ENCODE measurements at regions not wholly inside any gene's neighbourhood (a gene's known extent, or its start where the extent isn't known, plus 50 kb on each side); places are given as distances from the start of the nearest gene placed in this dataset.
"Not testable (repeated sequence)": the region's sequence is repeated elsewhere in the genome, so short reads cannot be mapped to it uniquely, and the experiment has no call there.

- ATAC-seq (no peak), DNase-seq (no peak)
- no peak overlapping the region for H3K27ac Mint-ChIP-seq
- no peaks in the 10 kb centered on the region for H3K4me1 Mint-ChIP-seq
- no peaks in the 10 kb centered on the region for H3K27me3 Mint-ChIP-seq
- peaks cover 6 to 10% of the 10 kb centered on the region in 2 donors for H3K9me3 Mint-ChIP-seq
- no peak overlapping the region for H3K4me3 Mint-ChIP-seq
These were observed 197.1 kb upstream of the HCN1 start for GRCh38 chr5:45893309-45893708.

GRCh38 chr5:45890441-45891080, 194.4 kb upstream of the HCN1 start:
- not testable (repeated sequence) for H3K27me3 Mint-ChIP-seq, H3K27ac Mint-ChIP-seq, H3K4me1 Mint-ChIP-seq, H3K4me3 Mint-ChIP-seq, DNase-seq
- ATAC-seq = peak; percentile 68
- peaks cover 10 to 18% of the 10 kb centered on the region in 2 donors for H3K9me3 Mint-ChIP-seq

- Mint-ChIP-seq H3K9me3 (peaks cover 15 to 17% of the 10 kb centered on the region in 2 donors), H3K4me3 (no peak overlapping the region), H3K27ac (no peak overlapping the region), H3K27me3 (no peaks in the 10 kb centered on the region), H3K4me1 (no peaks in the 10 kb centered on the region)
- ATAC-seq (no peak), DNase-seq (no peak)
These were observed 166.6 kb upstream of the HCN1 start for GRCh38 chr5:45862763-45863162.

GRCh38 chr5:45847877-45848276, 151.7 kb upstream of the HCN1 start:
- DNase-seq = no peak
- Mint-ChIP-seq H3K27ac (no peak overlapping the region), H3K4me1 (no peaks in the 10 kb centered on the region), H3K27me3 (no peaks in the 10 kb centered on the region), H3K4me3 (no peak overlapping the region), H3K9me3 (peaks cover 38 to 46% of the 10 kb centered on the region in 2 donors)
- ATAC-seq = no peak

- ATAC-seq (no peak), DNase-seq (no peak)
- no peaks in the 10 kb centered on the region for H3K27me3 Mint-ChIP-seq
- no peak overlapping the region for H3K27ac Mint-ChIP-seq
- H3K4me1 Mint-ChIP-seq = no peaks in the 10 kb centered on the region
- H3K4me3 Mint-ChIP-seq = no peak overlapping the region
- H3K9me3 Mint-ChIP-seq = peaks cover 7 to 26% of the 10 kb centered on the region in 2 donors
These were observed 129.9 kb upstream of the HCN1 start for GRCh38 chr5:45826055-45826454.

GRCh38 chr5:45800331-45800730, 104.2 kb upstream of the HCN1 start:
- ATAC-seq = no peak
- no peak overlapping the region for H3K4me3 Mint-ChIP-seq

GRCh38 chr5:45799388-45799787, 103.2 kb upstream of the HCN1 start:
- Mint-ChIP-seq H3K9me3 (peaks cover 22 to 49% of the 10 kb centered on the region in 2 donors), H3K4me3 (no peak overlapping the region), H3K27me3 (no peaks in the 10 kb centered on the region), H3K27ac (no peak overlapping the region), H3K4me1 (no peaks in the 10 kb centered on the region)
- ATAC-seq = no peak
- no peak for DNase-seq

More at GRCh38 chr5:45800331-45800730, 104.2 kb upstream of the HCN1 start:
- DNase-seq = no peak
- no peaks in the 10 kb centered on the region for H3K4me1 Mint-ChIP-seq
- H3K27ac Mint-ChIP-seq = no peak overlapping the region
- H3K9me3 Mint-ChIP-seq = peaks cover 26 to 51% of the 10 kb centered on the region in 2 donors
- H3K27me3 Mint-ChIP-seq = no peaks in the 10 kb centered on the region

GRCh38 chr5:45796959-45797553, 100.9 kb upstream of the HCN1 start:
- DNase-seq (no peak), ATAC-seq (no peak)
- no peaks in the 10 kb centered on the region for H3K27me3 Mint-ChIP-seq
- H3K27ac Mint-ChIP-seq = no peak overlapping the region
- H3K4me1 Mint-ChIP-seq = no peaks in the 10 kb centered on the region
- no peak overlapping the region for H3K4me3 Mint-ChIP-seq
- H3K9me3 Mint-ChIP-seq = peaks cover 21 to 51% of the 10 kb centered on the region in 2 donors

- no peak for DNase-seq
- no peaks in the 10 kb centered on the region for H3K4me1 Mint-ChIP-seq
These were observed 99.3 kb upstream of the HCN1 start for GRCh38 chr5:45795458-45795857.

GRCh38 chr5:45793638-45794532, 97.7 kb upstream of the HCN1 start:
- ATAC-seq (no peak), DNase-seq (no peak)
- Mint-ChIP-seq H3K4me1 (no peaks in the 10 kb centered on the region), H3K27me3 (no peaks in the 10 kb centered on the region), H3K27ac (no peak overlapping the region), H3K9me3 (peaks cover 19 to 32% of the 10 kb centered on the region in 2 donors), H3K4me3 (no peak overlapping the region)

More at GRCh38 chr5:45795458-45795857, 99.3 kb upstream of the HCN1 start:
- no peak for ATAC-seq
- Mint-ChIP-seq H3K9me3 (peaks cover 14 to 35% of the 10 kb centered on the region in 2 donors), H3K27me3 (no peaks in the 10 kb centered on the region), H3K27ac (no peak overlapping the region), H3K4me3 (no peak overlapping the region)

- Mint-ChIP-seq H3K9me3 (peaks cover 16 to 20% of the 10 kb centered on the region in 2 donors), H3K4me1 (no peaks in the 10 kb centered on the region), H3K27ac (no peak overlapping the region), H3K27me3 (no peaks in the 10 kb centered on the region), H3K4me3 (no peak overlapping the region)
- ATAC-seq (no peak), DNase-seq (no peak)
These were observed 83.9 kb upstream of the HCN1 start for GRCh38 chr5:45779874-45780671.

- DNase-seq (no peak), ATAC-seq (no peak)
- Mint-ChIP-seq H3K9me3 (peaks cover 16 to 20% of the 10 kb centered on the region in 2 donors), H3K4me1 (no peaks in the 10 kb centered on the region), H3K4me3 (no peak overlapping the region), H3K27ac (no peak overlapping the region), H3K27me3 (no peaks in the 10 kb centered on the region)
These were observed 78.3 kb upstream of the HCN1 start for GRCh38 chr5:45774528-45774927.

GRCh38 chr5:45772402-45772801, 76.2 kb upstream of the HCN1 start:
- Mint-ChIP-seq H3K4me3 (no peak overlapping the region), H3K9me3 (peaks cover 10 to 19% of the 10 kb centered on the region in 2 donors), H3K27me3 (no peaks in the 10 kb centered on the region), H3K4me1 (no peaks in the 10 kb centered on the region), H3K27ac (no peak overlapping the region)
- ATAC-seq (no peak), DNase-seq (no peak)

GRCh38 chr5:45765561-45765960, 69.4 kb upstream of the HCN1 start:
- Mint-ChIP-seq H3K27me3 (no peaks in the 10 kb centered on the region), H3K4me3 (no peak overlapping the region), H3K27ac (no peak overlapping the region), H3K9me3 (peaks cover 9 to 27% of the 10 kb centered on the region in 2 donors), H3K4me1 (no peaks in the 10 kb centered on the region)
- ATAC-seq (no peak), DNase-seq (no peak)

- no peaks in the 10 kb centered on the region for H3K4me1 Mint-ChIP-seq
- DNase-seq (no peak), ATAC-seq (no peak)
- no peak overlapping the region for H3K4me3 Mint-ChIP-seq
- peaks cover 32 to 35% of the 10 kb centered on the region in 2 donors for H3K9me3 Mint-ChIP-seq
- no peaks in the 10 kb centered on the region for H3K27me3 Mint-ChIP-seq
- H3K27ac Mint-ChIP-seq = no peak overlapping the region
These were observed 54.4 kb upstream of the HCN1 start for GRCh38 chr5:45750574-45750973.

Measured in stimulated activated naive CD8-positive, alpha-beta T cell treated with anti-CD3 and anti-CD28 coated beads, Interleukin-15, amount 100 ng/mL, for 72 hours (primary cell).